ENCODE measurements at regions not wholly inside any gene's neighbourhood (a gene's known extent, or its start where the extent isn't known, plus 50 kb on each side); places are given as distances from the start of the nearest gene placed in this dataset.
"Not testable (repeated sequence)": the region's sequence is repeated elsewhere in the genome, so short reads cannot be mapped to it uniquely, and the experiment has no call there.

- no peak for DNase-seq
These were observed 393.2 kb downstream of the RWDD3 start for GRCh38 chr1:95627244-95627643.

GRCh38 chr1:95631695-95632094 lies 397.7 kb downstream of the RWDD3 start:
- DNase-seq: no peak

- no peak for DNase-seq
These were observed 401.8 kb downstream of the RWDD3 start for GRCh38 chr1:95635811-95636210.

- no peak for DNase-seq
These were observed 402.9 kb downstream of the RWDD3 start for GRCh38 chr1:95636897-95637296.

GRCh38 chr1:95640746-95641145 lies 406.7 kb downstream of the RWDD3 start:
- no peak for DNase-seq

GRCh38 chr1:95641386-95641785 lies 407.4 kb downstream of the RWDD3 start:
- no peak for DNase-seq

GRCh38 chr1:95642035-95642434 lies 408.0 kb downstream of the RWDD3 start:
- no peak for DNase-seq

GRCh38 chr1:95643071-95643470 lies 409.1 kb downstream of the RWDD3 start:
- no peak for DNase-seq

- not testable (repeated sequence) for DNase-seq
These were observed 411.1 kb downstream of the RWDD3 start for GRCh38 chr1:95645126-95645525.

GRCh38 chr1:95650631-95651030 lies 416.6 kb downstream of the RWDD3 start:
- DNase-seq: no peak

- DNase-seq: no peak
These were observed 418.5 kb downstream of the RWDD3 start for GRCh38 chr1:95652423-95652965.

GRCh38 chr1:95653618-95654017 lies 419.6 kb downstream of the RWDD3 start:
- DNase-seq: no peak

- no peak for DNase-seq
These were observed 421.5 kb downstream of the RWDD3 start for GRCh38 chr1:95655321-95656020.

- DNase-seq: no peak
These were observed 423.2 kb downstream of the RWDD3 start for GRCh38 chr1:95657248-95657647.

GRCh38 chr1:95659166-95659565 lies 425.2 kb downstream of the RWDD3 start:
- no peak for DNase-seq

GRCh38 chr1:95659588-95659987 lies 425.6 kb downstream of the RWDD3 start:
- DNase-seq: no peak

GRCh38 chr1:95660736-95661135 lies 426.7 kb downstream of the RWDD3 start:
- no peak for DNase-seq

GRCh38 chr1:95663530-95663929 lies 429.5 kb downstream of the RWDD3 start:
- DNase-seq: not testable (repeated sequence)

- no peak for DNase-seq
These were observed 434.2 kb downstream of the RWDD3 start for GRCh38 chr1:95668165-95668564.

- not testable (repeated sequence) for DNase-seq
These were observed 435.6 kb downstream of the RWDD3 start for GRCh38 chr1:95669638-95670037.

GRCh38 chr1:95671098-95671497 lies 437.1 kb downstream of the RWDD3 start:
- no peak for DNase-seq

- DNase-seq: no peak
These were observed 445.3 kb downstream of the RWDD3 start for GRCh38 chr1:95679262-95679661.

GRCh38 chr1:95685081-95685480 lies 451.1 kb downstream of the RWDD3 start:
- no peak for DNase-seq

- no peak for DNase-seq
These were observed 452.2 kb downstream of the RWDD3 start for GRCh38 chr1:95686217-95686616.
